ENCODE measurements at regions not wholly inside any gene's neighbourhood (a gene's known extent, or its start where the extent isn't known, plus 50 kb on each side); places are given as distances from the start of the nearest gene placed in this dataset.

GRCh38 chr17:12247761-12248160 lies 227.1 kb downstream of the MAP2K4 start:
- no peak overlapping the region for H3K27ac ChIP-seq (ENCODE audit: low read length)
- no peaks in the 10 kb centered on the region for H3K27me3 ChIP-seq (ENCODE audit: low read depth, low read length)
- H3K36me3 ChIP-seq (ENCODE audit: control insufficient read depth in 1 of 2, insufficient read depth in 2 of 2, low read length in 2 of 2) = no peaks in the 10 kb centered on the region
- no peaks in the 10 kb centered on the region for H3K9me3 ChIP-seq (ENCODE audit: control insufficient read depth in 1 of 2, low read length in 2 of 2)
- peaks cover 0 to 8% of the 10 kb centered on the region in 2 donors for H3K4me1 ChIP-seq (ENCODE audit: control insufficient read depth in 1 of 2, insufficient read depth in 2 of 2, low read length in 2 of 2)
- H3K4me3 ChIP-seq (ENCODE audit: low read depth in 1 of 2, low read length in 2 of 2) = no peak overlapping the region

GRCh38 chr17:12250973-12251372 lies 230.3 kb downstream of the MAP2K4 start:
- no peaks in the 10 kb centered on the region for H3K36me3 ChIP-seq (ENCODE audit: control insufficient read depth in 1 of 2, insufficient read depth in 2 of 2, low read length in 2 of 2)
- H3K9me3 ChIP-seq (ENCODE audit: control insufficient read depth in 1 of 2, low read length in 2 of 2) = no peaks in the 10 kb centered on the region
- no peak overlapping the region for H3K4me3 ChIP-seq (ENCODE audit: low read depth in 1 of 2, low read length in 2 of 2)
- no peaks in the 10 kb centered on the region for H3K27me3 ChIP-seq (ENCODE audit: low read depth, low read length)
- no peaks in the 10 kb centered on the region for H3K4me1 ChIP-seq (ENCODE audit: control insufficient read depth in 1 of 2, insufficient read depth in 2 of 2, low read length in 2 of 2)
- H3K27ac ChIP-seq (ENCODE audit: low read length) = no peak overlapping the region

- no peaks in the 10 kb centered on the region for H3K27me3 ChIP-seq (ENCODE audit: low read depth, low read length)
- H3K36me3 ChIP-seq (ENCODE audit: control insufficient read depth in 1 of 2, insufficient read depth in 2 of 2, low read length in 2 of 2) = no peaks in the 10 kb centered on the region
- no peaks in the 10 kb centered on the region for H3K9me3 ChIP-seq (ENCODE audit: control insufficient read depth in 1 of 2, low read length in 2 of 2)
- H3K4me1 ChIP-seq (ENCODE audit: control insufficient read depth in 1 of 2, insufficient read depth in 2 of 2, low read length in 2 of 2) = no peaks in the 10 kb centered on the region
- no peak overlapping the region for H3K27ac ChIP-seq (ENCODE audit: low read length)
- H3K4me3 ChIP-seq (ENCODE audit: low read depth in 1 of 2, low read length in 2 of 2) = no peak overlapping the region
These were observed 231.8 kb downstream of the MAP2K4 start for GRCh38 chr17:12252462-12252861.

GRCh38 chr17:12254460-12254859 lies 233.8 kb downstream of the MAP2K4 start:
- H3K36me3 ChIP-seq (ENCODE audit: control insufficient read depth in 1 of 2, insufficient read depth in 2 of 2, low read length in 2 of 2) = no peaks in the 10 kb centered on the region
- no peak overlapping the region for H3K4me3 ChIP-seq (ENCODE audit: low read depth in 1 of 2, low read length in 2 of 2)
- H3K9me3 ChIP-seq (ENCODE audit: control insufficient read depth in 1 of 2, low read length in 2 of 2) = no peaks in the 10 kb centered on the region
- no peak overlapping the region for H3K27ac ChIP-seq (ENCODE audit: low read length)
- no peaks in the 10 kb centered on the region for H3K27me3 ChIP-seq (ENCODE audit: low read depth, low read length)
- no peaks in the 10 kb centered on the region for H3K4me1 ChIP-seq (ENCODE audit: control insufficient read depth in 1 of 2, insufficient read depth in 2 of 2, low read length in 2 of 2)

GRCh38 chr17:12256380-12256995 lies 235.8 kb downstream of the MAP2K4 start:
- no peak overlapping the region for H3K4me3 ChIP-seq (ENCODE audit: low read depth in 1 of 2, low read length in 2 of 2)
- H3K27me3 ChIP-seq (ENCODE audit: low read depth, low read length) = no peaks in the 10 kb centered on the region
- H3K27ac ChIP-seq (ENCODE audit: low read length) = no peak overlapping the region
- no peaks in the 10 kb centered on the region for H3K9me3 ChIP-seq (ENCODE audit: control insufficient read depth in 1 of 2, low read length in 2 of 2)
- H3K36me3 ChIP-seq (ENCODE audit: control insufficient read depth in 1 of 2, insufficient read depth in 2 of 2, low read length in 2 of 2) = no peaks in the 10 kb centered on the region
- H3K4me1 ChIP-seq (ENCODE audit: control insufficient read depth in 1 of 2, insufficient read depth in 2 of 2, low read length in 2 of 2) = no peaks in the 10 kb centered on the region

- no peaks in the 10 kb centered on the region for H3K27me3 ChIP-seq (ENCODE audit: low read depth, low read length)
- no peak overlapping the region for H3K4me3 ChIP-seq (ENCODE audit: low read depth in 1 of 2, low read length in 2 of 2)
- H3K9me3 ChIP-seq (ENCODE audit: control insufficient read depth in 1 of 2, low read length in 2 of 2) = no peaks in the 10 kb centered on the region
- no peaks in the 10 kb centered on the region for H3K36me3 ChIP-seq (ENCODE audit: control insufficient read depth in 1 of 2, insufficient read depth in 2 of 2, low read length in 2 of 2)
- no peaks in the 10 kb centered on the region for H3K4me1 ChIP-seq (ENCODE audit: control insufficient read depth in 1 of 2, insufficient read depth in 2 of 2, low read length in 2 of 2)
- H3K27ac ChIP-seq (ENCODE audit: low read length) = no peak overlapping the region
These were observed 236.5 kb downstream of the MAP2K4 start for GRCh38 chr17:12257176-12257575.

- Histone ChIP-seq H3K4me3 (ENCODE audit: low read depth in 1 of 2, low read length in 2 of 2) (no peak overlapping the region), H3K4me1 (ENCODE audit: control insufficient read depth in 1 of 2, insufficient read depth in 2 of 2, low read length in 2 of 2) (no peaks in the 10 kb centered on the region), H3K27me3 (ENCODE audit: low read depth, low read length) (no peaks in the 10 kb centered on the region), H3K36me3 (ENCODE audit: control insufficient read depth in 1 of 2, insufficient read depth in 2 of 2, low read length in 2 of 2) (no peaks in the 10 kb centered on the region), H3K9me3 (ENCODE audit: control insufficient read depth in 1 of 2, low read length in 2 of 2) (no peaks in the 10 kb centered on the region), H3K27ac (ENCODE audit: low read length) (no peak overlapping the region)
These were observed 240.7 kb downstream of the MAP2K4 start for GRCh38 chr17:12261354-12261753.

- H3K27ac ChIP-seq (ENCODE audit: low read length) = no peak overlapping the region
- no peaks in the 10 kb centered on the region for H3K4me1 ChIP-seq (ENCODE audit: control insufficient read depth in 1 of 2, insufficient read depth in 2 of 2, low read length in 2 of 2)
- H3K4me3 ChIP-seq (ENCODE audit: low read depth in 1 of 2, low read length in 2 of 2) = no peak overlapping the region
- H3K9me3 ChIP-seq (ENCODE audit: control insufficient read depth in 1 of 2, low read length in 2 of 2) = peaks cover 0 to 3% of the 10 kb centered on the region in 2 donors
- no peaks in the 10 kb centered on the region for H3K36me3 ChIP-seq (ENCODE audit: control insufficient read depth in 1 of 2, insufficient read depth in 2 of 2, low read length in 2 of 2)
- H3K27me3 ChIP-seq (ENCODE audit: low read depth, low read length) = no peaks in the 10 kb centered on the region
These were observed 249.1 kb downstream of the MAP2K4 start for GRCh38 chr17:12269751-12270150.

GRCh38 chr17:12277827-12278226 lies 257.1 kb downstream of the MAP2K4 start:
- no peaks in the 10 kb centered on the region for H3K36me3 ChIP-seq (ENCODE audit: control insufficient read depth in 1 of 2, insufficient read depth in 2 of 2, low read length in 2 of 2)
- peaks cover 0 to 3% of the 10 kb centered on the region in 2 donors for H3K9me3 ChIP-seq (ENCODE audit: control insufficient read depth in 1 of 2, low read length in 2 of 2)
- no peak overlapping the region for H3K4me3 ChIP-seq (ENCODE audit: low read depth in 1 of 2, low read length in 2 of 2)
- H3K4me1 ChIP-seq (ENCODE audit: control insufficient read depth in 1 of 2, insufficient read depth in 2 of 2, low read length in 2 of 2) = no peaks in the 10 kb centered on the region
- no peak overlapping the region for H3K27ac ChIP-seq (ENCODE audit: low read length)
- no peaks in the 10 kb centered on the region for H3K27me3 ChIP-seq (ENCODE audit: low read depth, low read length)

GRCh38 chr17:12282056-12282455 lies 261.4 kb downstream of the MAP2K4 start:
- Histone ChIP-seq H3K27me3 (ENCODE audit: low read depth, low read length) (no peaks in the 10 kb centered on the region), H3K4me1 (ENCODE audit: control insufficient read depth in 1 of 2, insufficient read depth in 2 of 2, low read length in 2 of 2) (no peaks in the 10 kb centered on the region), H3K27ac (ENCODE audit: low read length) (no peak overlapping the region), H3K36me3 (ENCODE audit: control insufficient read depth in 1 of 2, insufficient read depth in 2 of 2, low read length in 2 of 2) (no peaks in the 10 kb centered on the region), H3K9me3 (ENCODE audit: control insufficient read depth in 1 of 2, low read length in 2 of 2) (no peaks in the 10 kb centered on the region), H3K4me3 (ENCODE audit: low read depth in 1 of 2, low read length in 2 of 2) (no peak overlapping the region)

- H3K36me3 ChIP-seq (ENCODE audit: control insufficient read depth in 1 of 2, insufficient read depth in 2 of 2, low read length in 2 of 2) = no peaks in the 10 kb centered on the region
- H3K4me1 ChIP-seq (ENCODE audit: control insufficient read depth in 1 of 2, insufficient read depth in 2 of 2, low read length in 2 of 2) = no peaks in the 10 kb centered on the region
- H3K4me3 ChIP-seq (ENCODE audit: low read depth in 1 of 2, low read length in 2 of 2) = no peak overlapping the region
- H3K27ac ChIP-seq (ENCODE audit: low read length) = no peak overlapping the region
- H3K9me3 ChIP-seq (ENCODE audit: control insufficient read depth in 1 of 2, low read length in 2 of 2) = no peaks in the 10 kb centered on the region
- no peaks in the 10 kb centered on the region for H3K27me3 ChIP-seq (ENCODE audit: low read depth, low read length)
These were observed 267.3 kb downstream of the MAP2K4 start for GRCh38 chr17:12287953-12288352.

GRCh38 chr17:12290207-12290606 lies 269.5 kb downstream of the MAP2K4 start:
- Histone ChIP-seq H3K9me3 (ENCODE audit: control insufficient read depth in 1 of 2, low read length in 2 of 2) (no peaks in the 10 kb centered on the region), H3K4me3 (ENCODE audit: low read depth in 1 of 2, low read length in 2 of 2) (no peak overlapping the region), H3K4me1 (ENCODE audit: control insufficient read depth in 1 of 2, insufficient read depth in 2 of 2, low read length in 2 of 2) (no peaks in the 10 kb centered on the region), H3K36me3 (ENCODE audit: control insufficient read depth in 1 of 2, insufficient read depth in 2 of 2, low read length in 2 of 2) (no peaks in the 10 kb centered on the region), H3K27ac (ENCODE audit: low read length) (no peak overlapping the region), H3K27me3 (ENCODE audit: low read depth, low read length) (no peaks in the 10 kb centered on the region)
